DND-41 (cell line): ENCODE measurements at regions not wholly inside any gene's neighbourhood (a gene's known extent, or its start where the extent isn't known, plus 50 kb on each side); places are given as distances from the start of the nearest gene placed in this dataset.

Experiments
- CTCF ChIP-seq: IDR thresholded peaks from 2 replicates; pipeline ENCODE4 v1.5.1; 2012; ENCODE audit warnings: borderline replicate concordance, low read length, moderate library complexity, mild to moderate bottlenecking; ENCODE audit not compliant: poor library complexity, severe bottlenecking; ENCODE audit errors: extremely low read depth
- EZH2 ChIP-seq: IDR thresholded peaks from 3 replicates; pipeline ENCODE4 v1.6.1; 2012; ENCODE audit warnings: borderline replicate concordance, low read depth, mild to moderate bottlenecking, moderate library complexity, low read length, inconsistent platforms; ENCODE audit not compliant: severe bottlenecking

- TF ChIP-seq CTCF (no peak), EZH2 (no peak)
Measured at GRCh38 chr20:29452186-29452585, 1805.3 kb upstream of the DEFB115 start.
